Osteocyte (in vitro differentiated cells): ENCODE measurements at regions not wholly inside any gene's neighbourhood (a gene's known extent, or its start where the extent isn't known, plus 50 kb on each side); places are given as distances from the start of the nearest gene placed in this dataset.

Source experiments
- DNase-seq: peaks from one replicate; pipeline ENCODE4 v3.0.0; 2021; ENCODE audit warnings: mixed read lengths; ENCODE audit not compliant: unreplicated experiment; ENCODE audit errors: extremely low spot score
- H3K27ac Mint-ChIP-seq: one replicate; pipeline ENCODE4 v1.8.0; 2021; ENCODE audit warnings: mild to moderate bottlenecking, mixed read lengths; ENCODE audit not compliant: unreplicated experiment
- H3K27me3 Mint-ChIP-seq: one replicate; pipeline ENCODE4 v1.8.0; 2021; ENCODE audit warnings: mixed read lengths; ENCODE audit not compliant: unreplicated experiment
- H3K36me3 Mint-ChIP-seq: one replicate; pipeline ENCODE4 v1.8.0; 2021; ENCODE audit warnings: mixed read lengths; ENCODE audit not compliant: unreplicated experiment
- H3K4me1 Mint-ChIP-seq: one replicate; pipeline ENCODE4 v1.8.0; 2021; ENCODE audit warnings: mixed read lengths; ENCODE audit not compliant: unreplicated experiment
- H3K4me3 Mint-ChIP-seq: one replicate; pipeline ENCODE4 v1.8.0; 2021; ENCODE audit warnings: mild to moderate bottlenecking, moderate library complexity, mixed read lengths; ENCODE audit not compliant: unreplicated experiment
- H3K9me3 Mint-ChIP-seq: one replicate; pipeline ENCODE4 v1.8.0; 2021; ENCODE audit warnings: mixed read lengths; ENCODE audit not compliant: unreplicated experiment
- TF ChIP-seq, protein P1 (sequence below): fragments of 200-600 bp; sonication (generic); IDR thresholded peaks from 2 replicates; pipeline ENCODE4 v1.5.0; 2021; ENCODE audit warnings: antibody characterized with exemption, mild to moderate bottlenecking, moderate library complexity

- TF ChIP-seq, protein P1, sequence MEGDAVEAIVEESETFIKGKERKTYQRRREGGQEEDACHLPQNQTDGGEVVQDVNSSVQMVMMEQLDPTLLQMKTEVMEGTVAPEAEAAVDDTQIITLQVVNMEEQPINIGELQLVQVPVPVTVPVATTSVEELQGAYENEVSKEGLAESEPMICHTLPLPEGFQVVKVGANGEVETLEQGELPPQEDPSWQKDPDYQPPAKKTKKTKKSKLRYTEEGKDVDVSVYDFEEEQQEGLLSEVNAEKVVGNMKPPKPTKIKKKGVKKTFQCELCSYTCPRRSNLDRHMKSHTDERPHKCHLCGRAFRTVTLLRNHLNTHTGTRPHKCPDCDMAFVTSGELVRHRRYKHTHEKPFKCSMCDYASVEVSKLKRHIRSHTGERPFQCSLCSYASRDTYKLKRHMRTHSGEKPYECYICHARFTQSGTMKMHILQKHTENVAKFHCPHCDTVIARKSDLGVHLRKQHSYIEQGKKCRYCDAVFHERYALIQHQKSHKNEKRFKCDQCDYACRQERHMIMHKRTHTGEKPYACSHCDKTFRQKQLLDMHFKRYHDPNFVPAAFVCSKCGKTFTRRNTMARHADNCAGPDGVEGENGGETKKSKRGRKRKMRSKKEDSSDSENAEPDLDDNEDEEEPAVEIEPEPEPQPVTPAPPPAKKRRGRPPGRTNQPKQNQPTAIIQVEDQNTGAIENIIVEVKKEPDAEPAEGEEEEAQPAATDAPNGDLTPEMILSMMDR: no peak
- H3K9me3 Mint-ChIP-seq: peaks cover 12% of the 10 kb centered on the region
- H3K36me3 Mint-ChIP-seq: no peaks in the 10 kb centered on the region
- H3K27me3 Mint-ChIP-seq: no peaks in the 10 kb centered on the region
- no peak overlapping the region for H3K27ac Mint-ChIP-seq
- no peaks in the 10 kb centered on the region for H3K4me1 Mint-ChIP-seq
- no peak overlapping the region for H3K4me3 Mint-ChIP-seq
- no peak for DNase-seq
These were observed 791.6 kb upstream of the RGS18 start for GRCh38 chr1:191366686-191367085.

- no peaks in the 10 kb centered on the region for H3K4me1 Mint-ChIP-seq
- H3K36me3 Mint-ChIP-seq: no peaks in the 10 kb centered on the region
- DNase-seq: no peak
- H3K4me3 Mint-ChIP-seq: no peak overlapping the region
- peaks cover 12% of the 10 kb centered on the region for H3K9me3 Mint-ChIP-seq
- no peaks in the 10 kb centered on the region for H3K27me3 Mint-ChIP-seq
- TF ChIP-seq, protein P1: no peak
- H3K27ac Mint-ChIP-seq: no peak overlapping the region
These were observed 789.2 kb upstream of the RGS18 start for GRCh38 chr1:191368891-191369654.

DNA sequence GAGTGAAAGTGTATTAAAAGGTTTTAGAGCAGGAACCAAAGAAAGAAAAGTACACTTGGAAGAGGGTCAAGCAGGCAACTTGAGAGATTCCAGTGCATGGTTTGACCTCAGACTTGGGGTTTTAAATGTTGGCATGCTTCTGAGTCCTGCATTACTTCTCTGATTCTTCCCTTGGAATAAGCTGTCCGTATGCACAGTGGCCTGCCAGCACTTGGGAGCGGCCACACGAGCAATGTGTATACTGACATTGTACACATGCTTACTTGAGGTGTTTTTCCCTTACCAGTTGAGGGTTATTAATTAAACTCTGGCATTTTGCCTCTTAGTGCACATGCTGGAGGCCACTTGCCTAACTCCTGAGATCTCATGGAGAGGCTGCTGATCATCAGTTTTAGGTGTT lies 786.6 kb upstream of the RGS18 start:
- H3K4me3 Mint-ChIP-seq: no peak overlapping the region
- H3K27ac Mint-ChIP-seq: no peak overlapping the region
- no peak for DNase-seq
- H3K4me1 Mint-ChIP-seq: no peaks in the 10 kb centered on the region
- TF ChIP-seq, protein P1: no peak
- H3K36me3 Mint-ChIP-seq: no peaks in the 10 kb centered on the region
- H3K9me3 Mint-ChIP-seq: peaks cover 22% of the 10 kb centered on the region
- H3K27me3 Mint-ChIP-seq: no peaks in the 10 kb centered on the region

DNA sequence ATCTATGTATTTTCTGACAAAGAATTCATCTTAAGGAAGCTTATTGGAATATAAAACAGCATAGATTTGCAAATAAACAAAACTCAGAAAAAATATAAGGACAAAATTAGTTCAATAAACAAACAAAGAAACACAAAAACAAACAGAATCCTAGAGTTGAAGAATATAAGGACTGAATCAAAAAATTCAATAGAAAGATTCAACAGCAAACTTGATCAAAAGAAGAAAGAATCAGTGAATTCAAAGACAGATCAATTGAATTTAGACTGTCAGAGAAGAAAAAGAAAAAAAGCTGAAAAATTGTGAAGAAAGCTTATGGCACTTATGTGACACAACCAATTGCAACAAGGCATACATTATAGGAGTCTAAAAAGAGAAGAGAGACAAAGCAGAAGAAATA lies 770.0 kb upstream of the RGS18 start:
- Mint-ChIP-seq H3K9me3 (peaks cover 18% of the 10 kb centered on the region), H3K27ac (no peak overlapping the region), H3K36me3 (no peaks in the 10 kb centered on the region), H3K27me3 (no peaks in the 10 kb centered on the region), H3K4me3 (no peak overlapping the region), H3K4me1 (no peaks in the 10 kb centered on the region)
- no peak for DNase-seq
- TF ChIP-seq, protein P1: no peak

- TF ChIP-seq, protein P1: no peak
- Mint-ChIP-seq H3K36me3 (no peaks in the 10 kb centered on the region), H3K9me3 (peaks cover 9% of the 10 kb centered on the region)
These were observed 761.6 kb upstream of the RGS18 start for GRCh38 chr1:191396622-191397021.

More at GRCh38 chr1:191396622-191397021, 761.6 kb upstream of the RGS18 start:
- no peak overlapping the region for H3K27ac Mint-ChIP-seq
- no peaks in the 10 kb centered on the region for H3K4me1 Mint-ChIP-seq
- DNase-seq: no peak
- no peak overlapping the region for H3K4me3 Mint-ChIP-seq
- H3K27me3 Mint-ChIP-seq: no peaks in the 10 kb centered on the region
